Ovary (tissue), 3 donors: ENCODE measurements at regions not wholly inside any gene's neighbourhood (a gene's known extent, or its start where the extent isn't known, plus 50 kb on each side); places are given as distances from the start of the nearest gene placed in this dataset.

Source experiments
- CTCF ChIP-seq, 3 donors: fragments of 450-650 bp in 2 of 3; fragments of 200-600 bp in 1 of 3; IDR thresholded peaks; one replicate each; pipeline versions ENCODE4 v1.5.1 to v1.8.0; 2016 to 2022; ENCODE audit warnings: antibody characterized with exemption in 3 of 3, mild to moderate bottlenecking in 1 of 3
- EP300 ChIP-seq: sonication (generic); formaldehyde crosslinking; IDR thresholded peaks from one replicate; pipeline ENCODE4 v1.6.1; 2017; ENCODE audit warnings: antibody characterized with exemption
- POLR2A ChIP-seq: fragments of 450-650 bp; IDR thresholded peaks from one replicate; pipeline ENCODE4 v1.6.1; 2017; ENCODE audit warnings: antibody characterized with exemption, mild to moderate bottlenecking, moderate library complexity
- donor health status: DM: no; HTN: no; CAD: no.

DNA sequence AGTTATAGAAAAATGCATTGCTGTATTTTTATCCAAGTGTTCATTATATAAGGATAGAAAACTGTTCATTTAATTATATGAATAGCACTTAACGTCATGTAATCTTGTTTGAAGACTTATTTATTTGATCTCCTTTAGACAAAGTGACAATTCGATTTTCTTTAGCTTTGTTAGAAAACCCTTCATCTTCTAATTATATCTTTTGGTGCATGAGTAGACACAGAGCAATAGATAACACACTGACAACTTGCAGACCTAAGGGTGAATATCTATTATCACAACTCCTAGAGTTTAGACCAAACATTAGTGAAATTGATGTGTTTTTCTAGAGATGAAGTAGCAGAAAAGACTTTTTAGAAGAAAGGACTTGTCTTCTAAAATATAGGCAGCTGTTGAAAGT is 446.4 kb upstream of the SEMA6A start:
- no peak for TF ChIP-seq CTCF (IDR thresholded peaks at IDR 0.05)
- TF ChIP-seq POLR2A = no peak
- no peak for TF ChIP-seq EP300
